HG03432 (cell line): ENCODE measurements at regions not wholly inside any gene's neighbourhood (a gene's known extent, or its start where the extent isn't known, plus 50 kb on each side); places are given as distances from the start of the nearest gene placed in this dataset.

Experiments
- ATAC-seq: cut with Tn5 transposase; IDR thresholded peaks from one replicate; pipeline ENCODE4 v1.9.1; 2021; ENCODE audit warnings: mild to moderate bottlenecking, moderate library complexity; ENCODE audit not compliant: unreplicated experiment

GRCh38 chr22:47588578-47588960 lies 826.1 kb downstream of the TBC1D22A start:
- no peak for ATAC-seq

- ATAC-seq = no peak
Observed at GRCh38 chr22:47587861-47588577, 825.6 kb downstream of the TBC1D22A start.

DNA sequence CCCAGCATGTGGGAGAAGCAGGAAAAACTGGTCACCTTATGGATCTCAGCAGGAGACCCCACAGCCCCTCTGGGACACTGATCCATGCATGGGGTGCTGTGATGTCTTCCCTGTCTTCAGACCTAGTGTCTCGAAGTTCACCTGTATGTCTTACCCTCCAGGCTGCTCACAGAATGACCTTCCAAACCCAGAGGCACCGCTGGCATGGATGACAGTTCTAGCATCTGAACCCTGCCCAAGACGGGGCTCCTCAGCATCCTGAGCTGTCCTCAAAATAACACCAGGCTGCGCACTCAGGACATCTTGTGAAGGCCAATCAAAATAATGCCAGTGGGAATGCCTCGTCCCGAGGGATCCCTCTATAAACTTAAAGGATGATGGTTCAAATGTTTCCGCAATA lies 824.9 kb downstream of the TBC1D22A start:
- no peak for ATAC-seq

DNA sequence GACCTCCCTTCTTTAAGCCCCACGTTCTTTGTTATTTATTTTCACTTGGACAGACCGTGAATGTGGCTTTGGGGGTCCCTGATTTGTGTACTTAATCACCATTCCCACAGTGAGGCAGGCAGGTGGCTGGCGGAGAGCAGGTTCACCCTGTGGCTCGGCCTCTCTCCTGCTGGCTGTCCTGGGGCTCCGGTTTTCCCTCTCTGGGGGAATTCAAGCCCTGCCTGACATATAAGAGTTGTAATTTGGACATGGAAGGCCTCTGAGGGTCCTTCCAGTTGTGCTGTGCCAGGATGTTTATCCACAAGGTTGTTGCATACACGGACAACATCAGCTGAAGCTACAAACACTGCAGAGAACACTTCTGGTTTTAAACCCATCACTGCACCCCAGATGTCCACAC lies 824.5 kb downstream of the TBC1D22A start:
- no peak for ATAC-seq

DNA sequence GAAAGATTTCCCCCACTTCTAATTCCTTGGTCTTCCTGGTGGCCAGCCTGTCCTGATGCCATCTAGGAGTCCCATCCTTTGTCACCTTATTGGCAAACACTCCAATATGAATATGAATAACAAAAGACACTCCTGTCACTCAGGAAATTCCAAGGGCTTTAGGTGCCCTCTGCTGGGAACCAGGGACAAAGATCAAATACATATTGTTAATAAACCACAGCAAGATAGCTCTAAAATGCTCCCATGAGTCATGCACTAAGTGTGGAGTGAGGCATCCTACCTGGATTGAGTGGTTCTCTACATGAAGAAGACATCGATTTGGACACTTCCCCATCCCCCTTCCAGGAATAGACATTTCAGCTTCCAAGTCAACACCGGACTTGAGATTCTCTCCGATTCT lies 823.6 kb downstream of the TBC1D22A start:
- no peak for ATAC-seq

- no peak for ATAC-seq
Observed at GRCh38 chr22:47583959-47584562, 821.6 kb downstream of the TBC1D22A start.

- ATAC-seq = no peak
Observed at GRCh38 chr22:47582067-47582466, 819.6 kb downstream of the TBC1D22A start.

- no peak for ATAC-seq
Observed at GRCh38 chr22:47580121-47580520, 817.7 kb downstream of the TBC1D22A start.

DNA sequence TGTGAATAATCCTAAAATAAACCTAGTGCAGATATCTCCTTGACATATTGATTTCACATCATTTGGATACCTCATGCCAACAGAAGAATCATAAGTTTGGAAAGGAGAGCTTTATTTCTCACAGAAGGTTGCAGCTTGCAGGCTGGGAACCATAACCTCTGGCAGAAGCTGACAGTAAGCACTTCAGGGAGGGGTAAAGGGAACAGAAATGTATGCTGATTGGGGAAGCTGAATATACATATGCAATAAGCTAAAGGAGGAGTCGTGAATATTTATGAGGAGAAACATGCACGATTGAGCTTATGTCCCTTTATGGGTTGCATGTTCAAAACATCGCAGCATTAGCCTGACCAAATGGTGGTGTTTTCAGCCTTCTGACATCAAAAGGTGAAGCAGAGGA lies 814.5 kb downstream of the TBC1D22A start:
- ATAC-seq = no peak

GRCh38 chr22:47575291-47575690 lies 812.8 kb downstream of the TBC1D22A start:
- ATAC-seq = no peak

- ATAC-seq = no peak
Observed at GRCh38 chr22:47574556-47574955, 812.1 kb downstream of the TBC1D22A start.

DNA sequence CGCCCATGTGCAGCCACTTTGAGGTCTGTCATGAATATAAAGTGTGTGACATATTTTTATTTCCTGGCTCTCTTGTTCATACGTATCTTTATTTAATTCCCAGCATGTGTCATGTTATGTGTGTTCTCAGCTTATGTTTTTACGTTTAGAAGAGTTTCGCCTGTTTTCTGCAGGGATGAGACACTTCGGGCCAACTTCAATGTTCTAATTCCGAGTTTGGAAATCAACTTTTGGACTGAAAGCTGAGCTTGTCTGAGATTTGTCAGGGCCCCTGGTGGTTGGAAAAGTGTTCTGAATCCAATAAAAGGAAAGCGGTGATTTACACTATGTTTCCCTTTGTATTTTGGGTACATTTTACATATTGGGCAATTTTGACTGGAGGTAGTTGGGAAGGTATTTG lies 810.7 kb downstream of the TBC1D22A start:
- ATAC-seq = no peak

- no peak for ATAC-seq
Observed at GRCh38 chr22:47572443-47572842, 810.0 kb downstream of the TBC1D22A start.

GRCh38 chr22:47571616-47572015 lies 809.2 kb downstream of the TBC1D22A start:
- ATAC-seq = no peak

- ATAC-seq = no peak
Observed at GRCh38 chr22:47570851-47571250, 808.4 kb downstream of the TBC1D22A start.

DNA sequence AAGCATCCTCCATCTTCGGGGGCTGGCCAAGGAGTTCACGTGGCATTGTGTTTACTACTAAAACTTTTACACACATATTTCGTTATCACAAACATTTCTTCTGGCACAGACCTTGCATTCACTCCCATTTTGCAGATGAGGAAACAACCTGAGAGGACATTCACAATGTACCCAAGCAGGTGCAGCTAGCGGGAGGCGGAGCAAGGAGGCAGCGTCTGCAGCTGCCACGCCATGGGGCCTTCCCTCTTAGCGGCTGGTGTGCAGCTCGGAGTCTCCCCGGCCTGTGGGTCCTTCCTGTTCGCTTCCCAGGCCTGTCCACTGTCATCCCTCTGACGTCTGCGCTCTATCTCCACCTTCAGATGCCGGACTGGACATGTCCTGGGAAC lies 807.8 kb downstream of the TBC1D22A start:
- ATAC-seq = no peak

- no peak for ATAC-seq
Observed at GRCh38 chr22:47569389-47570299, 807.2 kb downstream of the TBC1D22A start.

GRCh38 chr22:47568700-47569099 lies 806.2 kb downstream of the TBC1D22A start:
- no peak for ATAC-seq

- ATAC-seq = no peak
Observed at GRCh38 chr22:47567126-47568090, 805.0 kb downstream of the TBC1D22A start.

DNA sequence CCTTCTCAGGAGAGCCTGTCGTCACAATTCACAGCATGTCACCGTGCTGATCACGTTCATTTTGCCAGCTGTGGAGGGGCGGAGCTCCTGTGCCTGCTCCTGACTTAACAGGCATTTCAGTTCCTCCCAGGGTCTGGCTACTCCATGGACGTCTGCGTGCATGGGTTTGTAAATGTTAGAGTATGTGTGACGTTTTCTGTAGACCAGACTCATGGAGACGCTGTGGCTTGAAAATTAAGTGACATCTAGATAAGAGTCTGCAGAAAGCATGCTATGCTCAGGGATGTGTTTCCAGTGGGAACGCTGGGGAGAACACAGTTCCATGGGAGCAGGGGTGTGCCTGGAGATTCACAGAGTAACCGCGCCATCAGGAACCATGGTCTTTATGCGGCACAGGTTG lies 804.0 kb downstream of the TBC1D22A start:
- no peak for ATAC-seq

- ATAC-seq = no peak
Observed at GRCh38 chr22:47565607-47566006, 803.2 kb downstream of the TBC1D22A start.
